ENCODE measurements at regions not wholly inside any gene's neighbourhood (a gene's known extent, or its start where the extent isn't known, plus 50 kb on each side); places are given as distances from the start of the nearest gene placed in this dataset.

GRCh38 chr4:123835831-123836590 is 439.4 kb downstream of the SPRY1 start:
- TF ChIP-seq POLR2A (IDR thresholded peaks at IDR 0.05) (no peak), CTCF (IDR thresholded peaks at IDR 0.05 in 8 of 11, conservative IDR thresholded peaks at IDR 0.05 in 3 of 11) (no peak)
